ENCODE measurements at regions not wholly inside any gene's neighbourhood (a gene's known extent, or its start where the extent isn't known, plus 50 kb on each side); places are given as distances from the start of the nearest gene placed in this dataset.

DNA sequence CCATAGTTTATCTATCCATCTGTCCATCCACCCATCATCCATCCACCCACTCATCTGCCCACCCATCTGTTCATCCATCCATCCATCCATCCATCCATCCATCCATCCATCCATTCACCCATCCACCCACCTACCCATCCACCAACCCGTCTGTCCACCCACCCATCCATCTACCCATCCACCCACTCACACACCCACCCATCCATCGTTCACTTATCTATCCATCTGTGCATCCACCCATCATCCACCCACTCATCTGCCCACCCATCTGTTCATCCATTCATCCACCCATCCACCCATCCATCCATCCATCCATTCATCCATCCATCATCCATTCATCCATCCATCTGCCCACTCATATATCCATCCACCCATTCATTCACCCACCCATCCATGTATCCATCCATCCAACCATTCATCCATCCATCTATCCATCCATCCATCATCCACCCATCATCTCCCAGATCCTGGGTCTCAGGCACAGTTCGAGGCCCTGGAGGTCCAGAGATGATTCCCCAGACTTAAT is 88.2 kb upstream of the WNT4 start:
- ATAC-seq (no peak), FAIRE-seq (no peak), DNase-seq (ENCODE audit: low spot score) (no peak)
- H3K79me2 ChIP-seq (ENCODE audit: insufficient read depth, low read length): no peaks in the 10 kb centered on the region
- TF ChIP-seq ZSCAN22 (CRISPR knock-in tag; IDR thresholded peaks at IDR 0.05) (no peak), ZNF883 (CRISPR knock-in tag; IDR thresholded peaks at IDR 0.05; ENCODE audit: not compliant biosample characterization) (no peak), NFE2L1 (CRISPR knock-in tag; IDR thresholded peaks at IDR 0.05; ENCODE audit: borderline replicate concordance) (no peak), RFX1 (IDR thresholded peaks at IDR 0.05) (no peak)
- H2AFZ ChIP-seq (ENCODE audit: low read length): no peak overlapping the region
- in situ Hi-C loops (cut with HindIII; ENCODE audit: extremely low pct_ligation_motif_present, low pct_unique_long_range_greater_than_20kb) (no loop called here), intact Hi-C loops (cut with micrococcal nuclease; ENCODE audit: unreplicated experiment) (no loop called here)
- H4K20me1 ChIP-seq (ENCODE audit: insufficient read depth, low read length): no peaks in the 10 kb centered on the region
- H3K9ac ChIP-seq (ENCODE audit: insufficient read depth, low read depth, low read length): no peak overlapping the region
- H3K4me2 ChIP-seq (ENCODE audit: low read depth, low read length): no peak overlapping the region
- H3K4me1 ChIP-seq (ENCODE audit: insufficient read depth, low read length): no peaks in the 10 kb centered on the region
- WGBS (ENCODE audit: low lambda C conversion rate): 13% methylated on average over 3 of the region's 3 CpGs
- CTCF ChIA-PET (ENCODE audit: low intra/inter-chr PET ratio, low total read pairs): no interaction called here
- H3K36me3 ChIP-seq (replicated peaks in 1 of 2; ENCODE audit: control insufficient read depth in 1 of 2, insufficient read depth in 2 of 2, low read length in 2 of 2): no peaks in the 10 kb centered on the region
- H3K4me3 ChIP-seq (replicated peaks in 1 of 3; ENCODE audit: insufficient read depth in 1 of 3, low read depth in 2 of 3, low read length in 3 of 3): no peak overlapping the region
- no peak overlapping the region for H3K27ac ChIP-seq (ENCODE audit: extremely low read length, insufficient read depth, low read length)
- no TSS peak for BruUV-seq (replicated peaks)
- peaks cover 4 to 21% of the 10 kb centered on the region in 2 experiments; a peak in 4 of 5 replicates for H3K27me3 ChIP-seq (ENCODE audit: control insufficient read depth in 1 of 2, insufficient read depth in 2 of 2, low read length in 2 of 2)
- no peaks in the 10 kb centered on the region for H3K9me3 ChIP-seq (ENCODE audit: low read length)
- POLR2A ChIA-PET: no interaction called here

GRCh38 chr1:22231995-22232690 is 89.2 kb upstream of the WNT4 start:
- CTCF ChIA-PET (ENCODE audit: low intra/inter-chr PET ratio, low total read pairs): no interaction called here
- WGBS (ENCODE audit: low lambda C conversion rate): 14% methylated on average over 6 of the region's 6 CpGs
- in situ Hi-C loops (cut with HindIII; ENCODE audit: extremely low pct_ligation_motif_present, low pct_unique_long_range_greater_than_20kb): no loop called here

More at GRCh38 chr1:22231995-22232690, 89.2 kb upstream of the WNT4 start:
- FAIRE-seq (no peak), DNase-seq (ENCODE audit: low spot score) (no peak), ATAC-seq (no peak)
- no peaks in the 10 kb centered on the region for H3K4me1 ChIP-seq (ENCODE audit: insufficient read depth, low read length)
- no peak overlapping the region for H3K4me3 ChIP-seq (replicated peaks in 1 of 3; ENCODE audit: insufficient read depth in 1 of 3, low read depth in 2 of 3, low read length in 3 of 3)
- H3K36me3 ChIP-seq (replicated peaks in 1 of 2; ENCODE audit: control insufficient read depth in 1 of 2, insufficient read depth in 2 of 2, low read length in 2 of 2): no peaks in the 10 kb centered on the region
- intact Hi-C loops (cut with micrococcal nuclease; ENCODE audit: unreplicated experiment): no loop called here
- TF ChIP-seq, protein P1, sequence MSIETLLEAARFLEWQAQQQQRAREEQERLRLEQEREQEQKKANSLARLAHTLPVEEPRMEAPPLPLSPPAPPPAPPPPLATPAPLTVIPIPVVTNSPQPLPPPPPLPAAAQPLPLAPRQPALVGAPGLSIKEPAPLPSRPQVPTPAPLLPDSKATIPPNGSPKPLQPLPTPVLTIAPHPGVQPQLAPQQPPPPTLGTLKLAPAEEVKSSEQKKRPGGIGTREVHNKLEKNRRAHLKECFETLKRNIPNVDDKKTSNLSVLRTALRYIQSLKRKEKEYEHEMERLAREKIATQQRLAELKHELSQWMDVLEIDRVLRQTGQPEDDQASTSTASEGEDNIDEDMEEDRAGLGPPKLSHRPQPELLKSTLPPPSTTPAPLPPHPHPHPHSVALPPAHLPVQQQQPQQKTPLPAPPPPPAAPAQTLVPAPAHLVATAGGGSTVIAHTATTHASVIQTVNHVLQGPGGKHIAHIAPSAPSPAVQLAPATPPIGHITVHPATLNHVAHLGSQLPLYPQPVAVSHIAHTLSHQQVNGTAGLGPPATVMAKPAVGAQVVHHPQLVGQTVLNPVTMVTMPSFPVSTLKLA (IDR thresholded peaks at IDR 0.05): peak; percentile 77
- TF ChIP-seq ZNF768 (CRISPR knock-in tag; IDR thresholded peaks at IDR 0.05): peak; percentile 93
- TF ChIP-seq ZNF788 (CRISPR knock-in tag; IDR thresholded peaks at IDR 0.05; ENCODE audit: borderline replicate concordance): no peak
- no peaks in the 10 kb centered on the region for H3K9me3 ChIP-seq (ENCODE audit: low read length)
- H3K27ac ChIP-seq (ENCODE audit: extremely low read length, insufficient read depth, low read length): no peak overlapping the region
- no peak overlapping the region for H2AFZ ChIP-seq (ENCODE audit: low read length)
- POLR2A ChIA-PET: no interaction called here
- H4K20me1 ChIP-seq (ENCODE audit: insufficient read depth, low read length): no peaks in the 10 kb centered on the region
- no peak overlapping the region for H3K9ac ChIP-seq (ENCODE audit: insufficient read depth, low read depth, low read length)
- peaks cover 6 to 28% of the 10 kb centered on the region in 2 experiments; a peak in 4 of 5 replicates for H3K27me3 ChIP-seq (ENCODE audit: control insufficient read depth in 1 of 2, insufficient read depth in 2 of 2, low read length in 2 of 2)
- no peaks in the 10 kb centered on the region for H3K79me2 ChIP-seq (ENCODE audit: insufficient read depth, low read length)
- no peak overlapping the region for H3K4me2 ChIP-seq (ENCODE audit: low read depth, low read length)
- no TSS peak for BruUV-seq (replicated peaks)

Measured in HepG2 (cell line).